Left hindlimb (tissue), 1 donor: ENCODE measurements at regions not wholly inside any gene's neighbourhood (a gene's known extent, or its start where the extent isn't known, plus 50 kb on each side); places are given as distances from the start of the nearest gene placed in this dataset.
"Not testable (repeated sequence)": the region's sequence is repeated elsewhere in the genome, so short reads cannot be mapped to it uniquely, and the experiment has no call there.

Experiments
- DNase-seq: peaks from one replicate; pipeline ENCODE4 v3.0.0-alpha.2; 2018

DNA sequence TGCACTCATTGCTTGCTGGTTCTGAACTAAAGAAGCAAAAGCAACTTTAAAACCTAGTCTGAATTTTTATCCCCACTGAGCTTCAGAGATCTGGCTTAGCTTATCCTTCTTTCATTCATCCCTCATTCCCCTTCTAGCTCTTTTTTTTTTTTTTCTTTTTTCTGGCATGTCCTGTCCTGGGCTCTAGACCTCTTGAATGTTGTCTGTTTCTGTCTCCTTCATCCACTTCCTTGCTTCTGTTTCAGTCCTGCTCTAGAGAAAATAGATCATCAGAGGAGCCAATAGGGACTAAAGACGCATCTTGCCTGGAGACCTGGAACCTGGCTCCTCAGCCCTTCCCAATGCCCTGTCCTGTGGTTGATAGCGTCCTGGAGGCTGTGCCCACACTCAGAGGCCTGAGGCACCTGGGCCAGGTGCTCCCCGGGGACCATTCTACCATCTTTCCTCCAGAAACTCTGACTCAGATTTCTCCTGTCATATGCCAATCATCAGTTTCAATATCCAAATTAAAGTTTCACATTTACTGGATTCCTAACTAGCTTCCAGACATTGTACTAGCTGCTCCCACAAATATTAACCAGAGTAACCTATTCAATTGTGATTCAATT is 115.7 kb upstream of the GATB start:
- DNase-seq, result no peak

DNA sequence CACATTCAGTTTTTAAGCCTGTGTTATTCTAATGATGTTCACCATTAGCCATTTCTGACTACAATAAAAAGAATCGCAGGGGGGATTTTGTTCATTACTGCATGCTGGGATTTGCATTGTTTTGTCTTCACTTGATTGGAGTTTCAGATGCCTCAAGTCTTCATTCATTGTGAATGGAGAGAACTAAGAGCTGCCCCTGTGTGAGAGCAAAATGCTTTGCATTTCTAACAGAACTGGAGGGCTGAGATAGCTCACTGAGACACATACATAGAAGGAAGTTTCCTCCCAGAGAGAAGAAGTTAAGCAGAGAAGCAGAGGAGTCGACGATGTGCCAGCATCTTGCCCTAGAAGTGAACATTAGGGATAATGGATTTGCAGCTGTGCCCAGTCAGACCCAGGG is 113.5 kb upstream of the GATB start:
- no peak for DNase-seq

DNA sequence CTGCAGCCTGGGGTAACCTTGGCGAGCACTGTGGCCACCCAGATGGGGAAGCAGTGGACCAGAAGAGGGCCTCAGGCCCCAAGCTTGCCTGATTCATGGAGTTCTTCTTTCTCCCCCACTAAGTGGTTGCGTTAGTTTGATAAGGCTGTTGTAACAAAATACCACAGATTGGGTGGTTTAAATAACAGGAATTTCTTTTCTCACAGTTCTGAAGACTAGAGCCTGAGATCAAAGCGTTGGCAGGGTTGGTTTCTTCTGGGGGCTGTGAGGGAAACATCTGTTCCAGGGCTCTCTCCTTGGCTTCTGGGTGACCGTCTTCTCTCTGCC is 105.7 kb upstream of the GATB start:
- no peak for DNase-seq

DNA sequence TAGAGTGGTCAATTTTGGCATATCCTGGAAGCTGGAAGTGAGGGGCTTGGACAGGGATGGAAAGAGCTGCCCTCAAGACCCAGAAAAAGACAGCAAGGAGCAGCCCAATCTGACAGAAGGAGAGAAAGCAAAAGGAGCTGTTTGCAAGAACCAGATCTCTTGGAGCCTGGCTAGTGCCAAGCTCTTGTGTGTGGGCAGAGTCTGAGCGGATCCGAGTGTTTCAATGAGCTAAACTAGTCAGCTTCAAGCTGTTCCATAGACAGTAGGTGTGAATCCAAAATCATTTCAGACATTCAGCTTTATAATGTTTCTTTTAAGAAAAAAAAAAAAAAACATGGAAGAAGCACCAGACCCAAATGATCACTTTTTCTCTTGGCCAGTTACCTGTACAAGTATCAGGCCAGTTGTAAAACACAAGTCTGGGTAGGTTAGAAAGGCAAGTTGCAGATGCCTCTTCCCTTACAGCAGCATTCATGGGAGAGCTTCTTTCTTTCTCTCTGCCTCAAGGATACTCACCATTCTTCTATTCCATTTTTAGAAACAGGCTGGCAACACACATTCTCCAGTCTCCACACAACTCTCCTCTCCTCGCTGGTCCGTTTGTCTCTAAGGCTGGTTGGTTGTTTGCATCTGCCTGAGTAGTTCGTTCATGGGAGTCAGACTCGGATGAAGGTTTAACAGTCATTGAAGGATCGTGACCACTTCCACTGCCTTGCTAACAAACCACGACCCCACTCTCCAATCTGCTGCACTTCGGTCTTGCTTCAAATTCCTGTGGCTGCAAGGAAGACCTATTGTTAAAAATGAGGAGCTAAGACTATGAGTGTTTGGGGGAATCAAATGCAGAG is 105.2 kb upstream of the GATB start:
- no peak for DNase-seq

DNA sequence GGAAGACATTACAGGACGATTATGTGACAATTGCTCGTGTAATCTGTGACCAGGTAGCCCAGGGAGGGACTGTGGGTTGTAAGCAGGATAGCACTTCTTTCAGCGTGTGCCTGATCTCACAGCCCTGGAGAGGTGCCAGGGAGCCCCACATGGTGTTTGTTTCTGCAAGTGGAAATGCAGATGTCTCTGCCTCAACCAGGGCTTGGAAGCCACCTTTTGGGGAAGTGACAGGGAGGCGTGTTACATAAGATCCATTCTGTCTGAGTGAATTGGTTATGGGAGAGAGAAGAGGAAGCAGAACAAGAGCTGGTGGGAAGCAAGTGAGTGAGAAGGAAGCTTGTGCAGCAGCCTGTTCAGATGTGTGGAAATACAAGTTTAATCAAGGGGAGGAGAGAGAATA is 104.5 kb upstream of the GATB start:
- peak; percentile 35 for DNase-seq

DNA sequence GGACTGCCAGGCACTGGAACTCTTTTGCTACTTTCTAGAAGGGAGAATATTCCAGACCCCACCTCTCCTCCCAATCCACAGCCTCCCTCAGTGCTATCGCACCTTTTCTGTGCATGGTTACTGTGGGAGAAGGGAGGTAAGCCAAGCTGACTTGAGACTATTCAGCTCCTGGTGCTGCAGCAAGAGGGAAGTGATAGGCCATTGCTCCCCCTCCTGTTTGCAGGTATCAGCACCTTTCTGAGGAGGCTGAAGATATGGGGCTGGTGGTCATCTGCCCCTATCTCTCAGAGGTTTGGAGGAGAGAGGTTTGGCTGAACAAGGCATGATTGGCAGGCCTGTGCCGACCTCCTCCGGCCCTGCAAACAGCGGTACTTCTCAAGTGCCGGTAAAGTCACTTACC is 103.3 kb upstream of the GATB start:
- DNase-seq, result no peak

DNA sequence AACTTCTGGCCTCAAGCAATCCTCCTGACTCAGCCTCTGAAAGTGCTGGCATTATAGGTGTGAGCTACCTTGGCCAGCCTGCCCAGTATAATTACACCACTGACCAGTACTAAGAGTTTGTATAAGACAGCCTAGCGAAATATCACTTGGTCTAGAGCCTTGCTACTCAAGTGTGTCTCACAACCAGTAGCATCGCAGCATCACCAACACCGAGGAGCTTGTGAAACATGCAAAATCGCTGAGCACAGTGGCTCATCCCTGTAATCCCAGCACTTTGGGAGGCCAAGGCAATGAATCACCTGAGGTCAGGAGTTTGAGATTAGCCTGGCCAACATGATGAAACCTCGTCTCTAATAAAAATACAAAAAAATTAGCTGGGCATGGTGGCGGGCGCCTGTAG is 102.0 kb upstream of the GATB start:
- no peak for DNase-seq

DNA sequence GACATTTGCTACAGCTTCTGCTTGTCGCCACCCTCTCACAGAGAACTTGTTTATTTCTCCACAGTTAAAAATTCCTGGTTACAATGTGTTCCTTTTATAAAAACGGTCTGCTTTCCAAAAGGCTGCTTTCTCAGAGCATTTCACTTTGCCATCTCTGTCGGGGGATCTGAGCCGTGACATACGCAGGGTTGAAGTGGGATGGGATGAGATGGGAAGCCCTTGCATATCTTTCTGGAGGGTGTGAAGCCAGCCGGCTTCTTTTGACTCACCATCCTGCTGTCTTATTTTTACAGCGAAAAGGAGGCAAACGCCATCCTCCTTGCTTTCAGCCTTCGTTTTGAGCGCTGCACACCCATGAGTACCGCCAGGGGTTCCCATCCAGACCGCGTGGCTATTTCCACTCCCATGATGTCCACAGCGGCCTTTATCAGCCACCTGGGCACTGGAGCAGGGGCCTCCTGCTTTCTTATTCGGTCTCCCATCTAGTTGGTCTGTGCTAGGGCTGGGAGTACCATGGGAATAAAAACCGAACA is 99.8 kb upstream of the GATB start:
- DNase-seq, result no peak

DNA sequence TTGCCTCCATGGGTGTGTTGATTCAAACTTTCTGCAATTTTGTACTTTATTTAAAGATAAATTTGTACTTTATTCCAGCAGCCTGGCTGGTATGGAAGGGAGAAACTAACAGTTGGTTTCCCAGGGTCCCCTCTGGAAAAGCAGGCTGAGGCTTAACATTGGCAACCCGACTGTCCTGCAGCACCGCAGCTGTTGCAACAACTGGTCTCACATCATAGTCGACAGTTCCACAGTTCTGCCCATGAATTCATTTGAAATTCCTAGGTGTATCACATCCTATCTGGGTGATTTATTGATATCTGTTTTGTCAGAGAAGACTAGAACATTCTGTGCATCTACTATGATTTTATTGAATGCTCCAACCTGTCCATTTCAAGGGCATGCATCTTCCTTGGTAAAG is 98.8 kb upstream of the GATB start:
- DNase-seq, result no peak

DNA sequence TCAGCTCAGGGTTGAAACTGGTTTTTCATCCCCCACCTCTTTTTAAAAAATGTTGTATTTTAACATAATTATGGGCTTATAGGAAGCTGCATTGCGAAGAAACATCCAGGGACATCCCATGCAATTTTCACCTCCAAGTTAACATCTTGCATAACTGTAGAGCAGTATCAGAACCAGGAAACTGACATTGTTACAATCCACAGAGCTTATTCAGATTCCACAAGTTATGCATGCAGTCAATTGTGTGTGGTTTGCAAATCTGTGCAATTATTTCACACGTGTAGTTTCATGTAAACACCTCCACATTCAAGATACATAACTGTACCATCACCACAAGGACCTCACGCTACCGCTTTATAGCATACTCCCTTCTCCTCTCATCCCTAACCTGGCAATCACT is 97.5 kb upstream of the GATB start:
- DNase-seq, result no peak

DNA sequence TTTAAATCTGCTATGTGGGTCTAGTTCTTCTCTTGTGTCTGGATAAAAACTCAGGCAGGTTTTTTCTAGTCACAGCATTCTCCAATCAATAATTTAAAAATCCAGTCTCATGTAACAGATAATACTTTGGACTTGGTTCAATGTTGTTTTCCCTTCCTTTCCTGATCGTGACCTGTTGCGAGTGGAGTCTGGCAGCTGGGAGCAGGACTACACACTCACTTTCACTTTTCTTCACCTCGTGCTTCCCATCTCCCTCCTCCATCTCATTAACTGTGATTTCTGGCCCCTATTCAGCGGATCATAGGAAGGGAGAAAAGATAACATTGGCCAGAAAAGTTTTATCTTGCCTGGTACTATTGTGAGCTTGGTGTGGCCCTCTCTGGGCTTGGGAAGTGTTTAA is 96.6 kb upstream of the GATB start:
- DNase-seq, result no peak

DNA sequence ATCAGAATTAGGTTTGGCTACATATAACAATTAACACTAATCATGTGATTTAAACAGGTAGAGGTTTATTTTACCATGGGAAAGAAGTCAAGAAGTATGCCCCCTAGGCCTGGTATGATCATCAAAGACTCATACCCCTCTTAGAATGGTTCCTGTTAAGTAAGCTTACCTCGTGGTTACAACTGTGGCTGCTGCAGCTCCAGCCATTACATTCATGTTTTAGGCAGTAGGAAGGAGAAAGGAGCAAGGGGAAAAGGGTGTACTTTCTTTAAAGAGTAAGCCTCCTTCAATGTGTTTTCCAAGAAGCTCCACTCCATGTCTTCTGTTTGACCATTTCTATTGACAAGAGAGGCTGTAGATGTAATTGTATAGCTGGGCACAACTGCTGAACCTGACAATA is 94.9 kb upstream of the GATB start:
- no peak for DNase-seq

DNA sequence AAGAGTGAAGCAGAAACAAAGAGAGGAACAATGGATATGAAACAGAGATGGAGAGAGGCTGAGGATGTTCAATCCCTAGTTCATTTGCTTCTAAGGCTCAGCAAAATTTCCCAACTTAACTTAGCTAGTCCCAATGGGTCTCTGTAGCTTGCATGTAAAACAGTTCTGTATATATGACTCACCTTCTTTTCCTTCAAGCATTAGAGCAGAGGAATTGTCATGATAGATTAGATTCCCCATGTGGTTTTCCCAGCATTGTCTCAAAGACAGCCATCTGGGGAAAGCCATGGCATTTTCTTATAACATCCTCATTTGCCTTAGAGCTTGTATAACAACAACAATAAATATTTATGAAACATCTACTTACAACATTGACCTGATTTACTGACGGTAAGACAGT is 93.9 kb upstream of the GATB start:
- no peak for DNase-seq

DNA sequence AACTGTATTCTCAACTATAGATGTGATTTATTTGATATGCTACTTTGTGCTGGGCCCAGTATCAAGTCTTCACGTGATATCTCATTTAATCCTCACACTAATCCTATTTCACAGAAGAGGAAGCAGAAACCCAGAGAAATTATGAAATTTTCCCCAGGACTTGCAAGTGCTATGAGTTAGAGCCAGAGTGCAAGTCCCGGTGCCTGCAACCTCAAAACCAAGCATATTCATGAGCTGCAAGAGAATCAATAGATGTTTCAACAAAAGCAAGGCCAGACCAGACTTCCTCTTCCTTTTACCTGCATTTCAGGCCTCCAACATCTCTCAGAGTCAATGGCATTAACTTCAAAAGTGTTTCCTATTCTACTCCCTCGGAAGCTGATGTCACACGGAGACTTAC is 92.2 kb upstream of the GATB start:
- no peak for DNase-seq

DNA sequence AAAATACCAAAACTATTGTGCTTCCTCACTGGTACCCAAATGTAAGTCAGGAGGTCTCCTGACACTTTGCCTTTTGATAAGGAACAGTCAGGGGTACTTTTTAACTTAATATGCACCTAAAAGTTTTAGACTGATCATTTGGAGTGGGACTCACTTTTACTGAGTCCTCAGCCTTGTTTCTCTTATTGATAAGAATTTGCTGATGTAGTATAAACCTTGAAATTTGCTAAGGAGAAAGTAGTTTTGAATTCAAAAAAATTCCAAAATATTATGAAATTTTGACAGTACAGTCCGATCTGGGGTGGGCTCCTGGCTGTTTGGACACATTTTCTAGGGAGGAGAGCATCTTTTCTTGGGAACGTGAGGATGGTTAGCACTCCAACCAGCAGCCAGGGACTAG is 91.4 kb upstream of the GATB start:
- no peak for DNase-seq

DNA sequence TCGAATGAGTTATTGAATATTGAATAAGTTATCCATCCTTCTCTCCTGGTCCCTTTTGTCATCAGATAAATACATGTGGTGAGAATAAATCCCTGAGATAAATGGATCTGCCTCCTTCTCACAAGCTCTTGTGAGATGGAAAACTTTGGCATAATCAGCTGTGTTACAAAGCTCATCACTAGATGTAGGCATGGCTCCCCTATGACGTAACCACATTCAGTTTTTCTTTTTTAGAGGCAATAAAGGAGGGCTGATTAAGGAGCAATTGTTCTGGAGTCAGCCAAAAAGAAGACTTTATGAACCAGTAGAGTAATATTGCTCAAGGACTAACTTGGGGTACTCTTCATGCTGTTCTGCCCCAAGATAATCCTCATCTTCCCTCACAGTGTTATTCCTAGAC is 90.5 kb upstream of the GATB start:
- no peak for DNase-seq

DNA sequence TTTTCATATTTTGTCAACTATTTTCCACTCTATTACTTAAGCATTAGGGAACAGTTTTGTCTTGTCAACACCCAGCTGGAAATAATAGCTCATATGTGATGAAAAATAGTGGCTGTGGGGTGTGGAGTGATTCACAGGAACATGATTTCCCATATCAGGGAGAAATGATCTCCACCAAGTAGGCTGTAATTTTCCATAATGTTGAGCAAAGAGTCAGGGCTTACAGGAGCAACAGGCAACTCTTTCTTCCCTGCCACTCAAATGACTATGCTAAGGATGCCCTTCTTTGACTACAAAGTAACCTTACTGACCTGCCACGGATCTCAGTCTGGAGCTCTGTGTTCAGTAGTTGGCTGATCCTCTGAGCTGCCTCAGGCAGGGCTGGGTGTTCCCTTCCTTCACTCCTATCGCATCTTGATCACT is 90.0 kb upstream of the GATB start:
- no peak for DNase-seq

DNA sequence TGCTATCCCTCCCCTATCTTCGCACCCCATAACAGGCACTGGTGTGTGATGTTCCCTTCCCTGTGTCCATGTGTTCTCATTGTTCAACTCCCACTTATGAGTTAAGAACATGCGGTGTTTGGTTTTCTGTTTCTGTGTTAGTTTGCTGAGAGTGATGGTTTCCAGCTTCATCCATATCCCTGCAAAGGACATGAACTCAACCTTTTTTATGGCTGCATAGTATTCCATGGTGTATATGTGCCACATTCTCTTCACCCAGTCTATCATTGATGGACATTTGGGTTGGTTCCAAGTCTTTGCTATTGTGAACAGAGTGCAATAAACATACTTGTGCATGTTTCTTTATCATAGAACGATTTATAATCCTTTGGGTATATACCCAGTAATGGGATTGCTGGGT is 84.7 kb upstream of the GATB start:
- DNase-seq, result not testable (repeated sequence)

DNA sequence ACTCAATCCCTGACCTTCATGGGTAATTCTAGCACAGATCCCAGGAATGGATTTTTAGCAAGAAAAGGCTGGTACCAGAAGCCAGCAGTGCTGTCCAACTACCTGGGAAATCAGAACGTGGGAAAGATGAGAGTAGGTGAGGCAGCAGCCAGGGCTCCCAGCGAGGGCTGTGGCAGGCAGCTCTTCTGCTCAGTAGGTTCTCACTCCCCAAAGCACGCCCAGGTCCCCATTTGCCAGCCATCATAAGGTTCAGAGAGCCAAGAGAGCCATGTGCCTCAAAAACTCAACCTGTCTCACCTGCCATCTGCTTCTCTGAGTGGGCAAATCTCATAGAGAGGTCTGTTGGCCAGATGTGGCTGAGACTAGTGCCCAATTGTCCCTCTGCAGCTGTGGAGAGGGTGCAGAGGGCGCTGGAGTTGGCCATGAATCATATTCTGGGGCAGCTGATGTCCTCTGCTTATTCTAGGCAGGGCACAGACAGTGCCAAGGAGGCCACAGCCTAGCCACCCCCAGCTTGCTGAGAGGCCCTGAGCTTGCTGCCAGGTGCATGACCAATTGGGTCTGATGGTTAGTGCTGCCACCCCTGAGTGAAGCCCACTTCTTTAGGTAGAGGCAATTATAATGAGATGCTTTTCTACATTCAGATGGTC is 81.7 kb upstream of the GATB start:
- no peak for DNase-seq

DNA sequence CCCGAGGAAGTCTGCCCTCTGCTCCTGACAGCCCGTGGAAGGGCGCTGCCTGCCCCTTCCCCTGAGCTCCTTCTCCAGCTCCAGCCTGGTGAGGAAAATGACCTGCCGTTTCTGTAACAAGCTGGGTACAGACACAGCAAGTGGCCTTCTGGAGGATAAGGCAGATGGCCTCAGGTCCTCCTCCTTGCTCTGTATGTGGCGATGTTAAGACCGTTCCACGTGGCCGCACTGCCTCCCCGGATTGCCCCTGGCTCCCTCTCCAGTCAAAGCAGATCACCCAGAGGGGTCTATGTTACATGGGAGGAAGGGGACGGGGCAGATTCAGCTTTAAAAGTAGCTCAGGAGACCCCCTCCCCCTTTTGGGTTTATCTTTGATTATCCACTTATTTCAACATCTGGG is 80.3 kb upstream of the GATB start:
- no peak for DNase-seq

DNA sequence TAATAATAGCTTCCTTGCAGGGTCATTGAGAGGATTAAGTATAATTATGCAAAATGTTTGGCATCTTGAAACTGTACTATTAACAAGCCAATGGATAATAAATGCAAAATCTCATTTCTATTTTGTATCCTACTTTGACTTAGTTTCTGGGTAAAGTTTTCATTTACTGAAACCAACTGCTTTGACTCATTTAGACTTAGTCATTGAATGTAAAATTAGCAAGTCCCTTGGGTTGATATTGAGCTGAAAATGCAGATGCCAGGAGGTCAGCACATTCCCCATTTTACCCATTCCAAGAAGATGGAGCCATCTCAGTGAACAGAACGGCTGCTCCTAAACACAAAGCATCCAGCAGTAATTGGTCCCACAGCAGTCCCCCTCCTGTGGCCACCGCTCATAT is 74.7 kb upstream of the GATB start:
- DNase-seq, result no peak

DNA sequence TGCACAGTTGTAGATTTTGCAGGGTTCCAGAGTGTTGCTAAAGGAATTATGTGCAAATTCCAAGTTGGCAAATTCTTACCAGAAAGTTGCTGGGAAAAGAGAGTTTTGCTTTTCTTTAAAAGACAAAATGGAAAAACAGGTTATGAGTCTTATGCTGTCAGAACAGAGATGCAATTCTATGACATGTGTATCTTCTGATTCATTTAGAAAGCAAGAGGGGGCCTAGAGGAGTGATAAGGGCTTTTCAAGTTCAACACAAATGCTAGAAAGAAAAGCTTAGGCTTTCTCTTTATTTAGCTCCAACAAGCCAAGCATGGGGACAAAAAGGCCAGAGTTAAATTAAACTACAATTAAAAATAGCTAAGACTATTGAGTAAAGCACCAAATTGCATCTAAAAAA is 72.4 kb upstream of the GATB start:
- DNase-seq, result no peak

DNA sequence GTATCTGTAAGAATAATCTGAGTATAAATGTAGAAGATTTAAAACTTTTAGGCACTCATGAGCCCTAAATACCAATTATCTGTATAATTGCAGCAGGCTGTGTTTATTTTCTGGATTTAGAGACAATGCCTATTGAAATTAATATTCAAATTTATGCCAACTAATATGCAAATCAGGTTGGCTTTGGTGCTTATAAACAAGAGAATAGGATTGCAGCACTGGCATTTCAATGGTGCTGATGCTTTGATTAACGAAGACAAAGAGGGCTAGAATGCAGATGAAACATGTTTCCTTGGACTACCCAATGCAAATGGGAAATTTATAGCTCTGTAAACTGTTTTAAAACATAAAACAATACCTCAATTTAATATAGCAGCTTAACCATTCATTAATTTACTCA is 70.7 kb upstream of the GATB start:
- no peak for DNase-seq

DNA sequence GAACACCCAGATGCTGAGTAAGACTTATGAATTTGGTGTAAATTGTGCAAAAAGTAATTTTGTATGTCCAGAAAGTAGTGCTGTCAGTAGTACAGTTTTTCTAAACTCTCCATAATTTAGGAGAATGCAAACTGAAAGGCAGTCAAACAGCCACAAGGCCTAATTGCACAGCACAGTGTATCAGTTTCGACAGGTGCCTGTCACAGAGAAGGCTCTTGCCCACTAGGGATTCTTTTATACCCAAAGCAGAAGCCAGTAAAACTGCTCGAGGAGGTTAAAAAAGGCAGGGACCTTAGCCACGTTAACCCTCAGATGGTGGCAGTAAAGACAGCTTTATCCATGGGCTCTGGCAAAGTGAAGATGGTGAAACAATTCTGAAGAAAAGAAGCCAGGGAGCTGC is 69.4 kb upstream of the GATB start:
- no peak for DNase-seq
